Stimulated activated CD4-positive, alpha-beta T cell treated with anti-CD3 and anti-CD28 coated beads, Interleukin-12 subunit alpha, Interleukin-12 subunit beta, amount 100 ng/mL, for 48 hours (primary cell): ENCODE measurements at regions not wholly inside any gene's neighbourhood (a gene's known extent, or its start where the extent isn't known, plus 50 kb on each side); places are given as distances from the start of the nearest gene placed in this dataset.
"Not testable (repeated sequence)": the region's sequence is repeated elsewhere in the genome, so short reads cannot be mapped to it uniquely, and the experiment has no call there.

Experiments
- DNase-seq, 3 donors: peaks; one replicate each; pipeline ENCODE4 v3.0.0-alpha.2; 2020; ENCODE audit warnings: low read depth in 2 of 3, low spot score in 1 of 3

DNA sequence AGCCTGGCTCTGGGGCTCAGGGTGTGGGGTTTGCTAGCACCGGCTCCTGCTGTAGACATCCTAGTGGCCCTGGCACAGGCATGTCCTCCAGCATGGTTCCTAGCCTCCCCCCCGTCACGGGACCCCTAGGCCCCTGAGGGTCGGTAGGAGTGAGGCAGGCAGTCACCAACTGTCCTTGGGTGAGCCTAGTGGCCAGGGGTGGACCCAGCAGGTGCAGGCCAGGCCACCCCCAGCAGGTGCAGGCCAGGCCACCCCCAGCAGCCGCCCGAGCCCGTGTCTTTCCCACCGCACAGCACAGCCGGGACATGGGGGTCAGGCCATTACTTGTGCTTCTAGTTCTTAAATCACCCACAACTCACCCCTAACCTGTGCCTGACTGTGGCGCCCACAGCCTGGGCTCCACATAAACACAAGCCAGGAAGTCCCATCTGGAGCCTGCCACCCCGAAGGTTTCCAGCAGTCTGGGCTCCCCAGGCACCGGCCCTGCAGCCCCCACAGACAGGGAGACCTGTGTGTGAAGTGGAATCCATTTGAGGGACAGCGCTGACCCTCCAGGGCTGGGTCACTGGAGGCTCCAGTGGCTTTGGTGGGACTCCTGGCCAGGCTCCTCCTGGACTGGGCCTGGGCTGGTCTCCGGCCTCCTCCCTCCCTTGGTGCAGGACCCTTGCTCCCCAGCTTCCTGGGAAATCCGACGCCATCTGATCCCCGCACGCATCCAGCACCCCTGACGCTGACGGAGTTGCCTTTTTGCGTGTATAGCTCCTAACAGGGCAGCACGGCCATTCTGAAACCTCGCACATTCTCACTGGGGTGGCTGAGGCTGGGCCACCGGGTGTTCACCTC is 114.1 kb upstream of the LPCAT1 start:
- no peak for DNase-seq

DNA sequence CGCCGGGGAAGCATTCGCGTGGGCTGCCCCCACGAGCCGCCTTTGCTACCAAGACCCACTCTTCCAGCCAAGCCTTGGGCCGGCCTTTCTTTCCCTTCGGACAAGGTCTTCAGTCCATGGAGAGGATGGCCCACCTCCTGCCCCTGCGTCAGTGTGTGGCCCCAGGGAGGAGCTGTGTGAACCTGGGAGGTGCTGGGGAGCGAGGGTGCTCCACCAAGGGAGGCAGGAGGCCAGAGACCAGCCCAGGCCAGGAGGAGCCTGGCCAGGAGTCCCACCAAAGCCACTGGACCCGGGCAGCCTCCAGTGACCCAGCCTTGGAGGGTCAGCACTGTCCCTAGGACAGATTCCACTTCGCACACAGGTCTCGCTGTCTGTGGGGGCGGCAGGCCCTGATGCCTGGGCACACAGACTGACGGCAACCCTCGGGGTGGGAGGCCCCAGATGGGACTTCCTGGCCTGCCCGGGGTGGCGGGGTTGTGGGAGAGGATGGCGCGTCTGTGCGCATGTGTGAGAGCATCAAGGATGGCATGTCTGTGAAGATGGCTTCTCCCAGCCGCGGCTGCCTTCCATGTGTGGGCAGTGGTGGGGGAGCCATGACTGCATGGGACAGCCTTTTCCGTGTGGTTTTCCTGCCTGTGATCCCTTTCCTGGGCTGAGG is 113.3 kb upstream of the LPCAT1 start:
- DNase-seq, result no peak

DNA sequence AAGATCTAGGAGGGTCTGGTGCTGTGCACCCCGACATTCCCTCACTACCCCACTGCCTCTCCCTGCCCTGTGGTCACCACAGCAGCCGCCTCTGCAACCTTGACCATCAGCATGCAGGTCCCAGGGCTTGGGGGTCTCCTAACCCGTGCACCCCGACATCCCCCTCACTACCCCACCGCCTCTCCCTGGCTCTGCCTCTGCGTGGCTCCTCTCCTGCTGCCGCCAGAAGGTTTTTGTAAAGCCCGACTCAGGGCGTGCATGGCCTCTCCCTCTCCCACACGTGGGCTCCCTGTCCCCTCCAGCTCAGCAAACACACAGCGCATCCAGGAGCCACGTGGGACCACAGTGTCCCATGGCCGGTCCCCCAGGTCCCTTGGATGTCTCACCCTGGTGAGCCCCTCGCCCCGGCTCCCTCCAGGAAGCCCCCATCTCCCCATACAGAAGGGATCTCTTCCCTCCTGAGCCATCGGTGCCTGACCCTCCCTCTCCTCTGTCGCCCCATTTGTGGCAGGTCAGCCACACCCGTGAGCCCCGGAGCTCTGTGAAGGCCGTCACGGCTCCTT is 112.5 kb upstream of the LPCAT1 start:
- not testable (repeated sequence) for DNase-seq

DNA sequence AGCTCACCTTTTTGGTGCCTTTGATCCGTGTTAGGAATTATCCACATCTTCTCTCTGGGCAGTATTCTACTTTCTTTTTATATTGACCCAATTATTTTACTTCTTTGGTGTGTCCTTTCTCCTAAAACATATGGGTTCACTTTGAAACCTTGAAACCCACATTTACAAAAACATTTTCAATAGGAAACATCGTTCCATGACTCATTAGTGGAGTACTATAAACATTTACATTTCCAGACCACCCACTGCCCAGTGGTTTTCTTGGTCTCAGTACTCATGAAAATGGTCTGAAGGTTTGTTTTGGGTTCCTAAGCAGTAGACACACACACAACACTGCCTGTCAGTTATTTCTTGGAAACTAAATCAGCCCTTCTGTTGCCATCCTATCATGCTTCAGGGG is 111.7 kb upstream of the LPCAT1 start:
- not testable (repeated sequence) for DNase-seq

DNA sequence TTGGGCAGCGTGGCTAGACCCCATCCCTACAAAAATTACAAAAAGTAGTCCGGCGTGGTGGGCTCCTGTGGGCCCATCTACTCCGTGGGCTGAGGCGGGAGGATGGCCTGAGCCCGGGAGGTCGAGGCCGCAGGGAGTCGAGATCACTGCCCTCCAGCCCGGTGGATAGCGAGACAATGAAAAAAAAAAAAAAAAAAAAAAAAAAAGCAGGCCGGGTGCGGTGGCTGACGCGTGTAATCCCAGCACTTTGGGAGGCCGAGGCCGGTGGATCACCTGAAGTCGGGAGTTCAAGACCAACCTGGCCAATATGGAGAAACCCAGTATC is 110.5 kb upstream of the LPCAT1 start:
- no peak for DNase-seq

DNA sequence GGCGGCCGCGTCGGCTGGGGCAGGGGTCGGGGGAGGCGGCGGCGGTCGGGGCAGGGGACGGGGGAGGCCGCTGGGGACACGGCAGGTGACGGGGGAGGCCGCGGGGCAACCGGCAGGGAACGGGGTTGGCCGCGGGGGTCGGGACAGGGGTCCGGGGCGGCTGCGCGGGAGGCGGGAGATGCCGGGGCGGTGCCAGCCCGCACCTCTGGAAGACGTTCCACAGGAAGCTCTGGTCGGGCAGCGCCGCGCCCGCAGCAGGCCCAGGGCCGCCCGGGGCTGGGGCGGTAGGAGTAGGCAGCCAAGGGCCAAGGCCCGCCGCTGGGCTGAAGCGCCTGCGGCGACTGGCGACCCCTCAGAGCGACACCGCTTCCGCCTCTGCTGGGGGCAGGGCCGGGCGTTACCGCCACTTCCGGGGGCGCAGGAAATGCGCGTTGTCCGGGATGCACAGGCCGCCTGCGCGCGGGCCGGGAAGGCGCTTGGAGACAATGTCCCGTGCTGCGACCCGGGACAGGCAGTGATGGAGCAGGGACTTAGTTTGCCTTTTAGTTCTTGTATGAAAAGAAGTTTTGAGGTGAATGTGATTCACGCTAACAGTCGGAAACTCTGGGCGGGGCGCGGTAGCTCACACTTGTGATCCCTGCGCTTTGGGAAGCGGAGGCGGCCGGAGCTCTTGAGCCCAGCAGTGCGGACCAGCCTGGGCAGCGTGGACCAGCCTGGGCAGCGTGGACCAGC is 110.0 kb upstream of the LPCAT1 start:
- DNase-seq, result peak; percentile 51 to 70 (median 59)

DNA sequence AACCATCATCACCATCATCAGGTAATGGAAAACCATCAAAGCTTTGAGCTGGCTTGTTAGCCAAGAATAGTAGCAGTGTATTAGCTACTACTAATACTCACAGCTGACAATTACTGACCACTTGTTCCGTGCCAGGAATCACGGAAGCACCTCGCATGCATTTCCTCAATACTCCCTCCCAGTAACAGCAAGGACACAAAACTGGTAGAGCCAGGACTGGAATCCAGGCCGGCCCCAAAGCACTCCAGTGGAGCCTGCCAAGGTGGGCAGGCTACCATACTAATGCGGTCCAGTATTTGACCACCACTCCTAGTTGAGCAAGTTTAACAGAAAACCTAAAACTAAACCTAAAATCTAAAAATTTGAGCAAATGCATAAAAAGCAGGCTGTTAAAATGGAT is 107.2 kb upstream of the LPCAT1 start:
- DNase-seq, result not testable (repeated sequence)

DNA sequence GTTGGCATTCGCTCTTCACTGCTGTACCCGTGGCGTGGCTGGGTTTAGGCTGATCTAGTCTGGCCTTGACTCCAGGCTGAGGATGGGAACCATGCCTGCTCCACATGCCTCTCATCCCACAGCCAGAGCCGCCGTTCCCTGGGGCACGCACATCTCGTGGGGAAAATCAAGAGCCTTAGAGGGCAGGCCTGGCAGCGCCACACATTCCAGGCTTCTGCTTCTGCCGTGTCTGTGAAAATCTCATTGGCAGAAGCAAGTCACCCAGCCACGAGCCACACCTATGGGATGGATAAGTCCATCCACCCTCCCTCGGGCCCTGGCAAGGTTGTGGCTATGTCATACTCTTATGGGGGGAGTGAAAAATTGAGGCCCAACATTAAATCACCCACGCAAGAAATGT is 102.6 kb upstream of the LPCAT1 start:
- not testable (repeated sequence) for DNase-seq

DNA sequence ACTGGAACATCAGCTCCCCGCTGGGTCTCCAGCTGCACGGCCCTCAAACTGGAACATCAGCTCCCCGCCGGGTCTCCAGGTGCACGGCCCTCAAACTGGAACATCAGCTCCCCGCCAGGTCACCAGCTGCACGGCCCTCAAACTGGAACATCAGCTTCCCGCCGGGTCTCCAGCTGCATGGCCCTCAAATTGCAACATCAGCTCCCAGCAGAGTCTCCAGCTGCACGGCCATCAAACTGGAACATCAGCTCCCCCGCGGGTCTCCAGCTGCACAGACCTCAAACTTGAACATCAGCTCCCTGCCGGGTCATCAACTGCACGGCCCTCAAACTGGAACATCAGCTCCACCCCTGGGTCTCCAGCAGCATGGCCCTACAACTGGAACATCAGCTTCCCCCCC is 95.8 kb upstream of the LPCAT1 start:
- not testable (repeated sequence) for DNase-seq

DNA sequence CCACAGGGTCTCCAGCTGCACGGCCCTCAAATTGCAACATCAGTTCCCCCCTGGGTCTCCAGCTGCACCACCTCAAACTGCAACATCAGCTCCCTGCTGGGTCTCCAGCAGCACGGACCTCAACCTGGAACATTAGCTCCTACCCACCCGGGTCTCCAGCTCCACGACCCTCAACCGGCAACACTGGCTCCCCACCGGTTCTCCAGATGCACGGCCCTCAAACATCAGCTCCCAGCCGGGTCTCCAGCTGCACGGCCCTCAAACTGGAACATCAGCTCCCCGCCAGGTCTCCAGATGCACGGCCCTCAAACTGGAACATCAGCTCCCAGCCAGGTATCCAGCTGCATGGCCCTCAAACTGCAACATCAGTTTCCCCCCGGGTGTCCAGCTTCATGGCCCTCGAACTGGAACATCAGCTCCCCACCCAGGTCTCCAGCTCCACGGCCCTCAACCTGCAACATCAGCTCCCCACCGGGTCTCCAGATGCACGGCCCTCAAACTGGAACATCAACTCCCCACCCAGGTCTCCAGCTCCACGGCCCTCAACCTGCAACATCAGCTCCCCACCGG is 94.6 kb upstream of the LPCAT1 start:
- DNase-seq, result not testable (repeated sequence)

DNA sequence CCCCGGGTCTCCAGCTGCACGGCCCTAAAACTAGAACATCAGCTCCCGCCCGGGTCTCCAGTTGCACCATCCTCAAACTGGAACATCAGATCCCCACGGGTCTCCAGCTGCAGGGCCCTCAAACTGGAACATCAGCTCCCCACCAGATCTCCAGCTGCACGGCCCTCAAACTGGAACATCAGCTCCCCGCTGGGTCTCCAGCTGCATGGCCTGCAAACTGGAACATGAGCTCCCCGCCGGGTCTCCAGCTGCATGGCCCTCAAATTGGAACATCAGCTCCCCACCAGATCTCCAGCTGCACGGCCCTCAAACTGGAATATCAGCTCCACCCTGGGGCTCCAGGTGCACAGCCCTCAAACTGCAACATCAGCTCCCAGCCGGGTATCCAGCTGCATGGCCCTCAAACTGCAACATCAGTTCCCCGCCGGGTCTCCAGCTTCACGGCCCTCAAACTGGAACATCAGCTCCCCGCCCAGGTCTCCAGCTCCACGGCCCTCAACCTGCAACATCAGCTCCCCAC is 93.5 kb upstream of the LPCAT1 start:
- DNase-seq, result not testable (repeated sequence)

DNA sequence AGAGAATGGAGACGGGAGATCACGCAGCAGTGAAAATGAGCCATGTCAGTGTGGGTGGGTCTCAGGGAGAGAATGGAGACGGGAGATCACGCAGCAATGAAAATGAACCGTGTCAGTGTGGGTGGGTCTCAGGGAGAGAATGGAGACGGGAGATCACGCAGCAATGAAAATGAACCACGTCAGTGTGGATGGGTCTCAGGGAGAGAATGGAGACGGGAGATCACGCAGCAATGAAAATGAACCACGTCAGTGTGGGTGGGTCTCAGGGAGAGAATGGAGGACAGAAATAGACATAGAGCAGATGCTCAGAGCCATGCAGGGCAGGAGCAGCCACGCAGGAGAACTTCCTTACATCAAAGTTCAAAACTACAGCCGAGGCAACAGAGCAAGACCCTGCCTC is 89.8 kb upstream of the LPCAT1 start:
- DNase-seq, result not testable (repeated sequence)

DNA sequence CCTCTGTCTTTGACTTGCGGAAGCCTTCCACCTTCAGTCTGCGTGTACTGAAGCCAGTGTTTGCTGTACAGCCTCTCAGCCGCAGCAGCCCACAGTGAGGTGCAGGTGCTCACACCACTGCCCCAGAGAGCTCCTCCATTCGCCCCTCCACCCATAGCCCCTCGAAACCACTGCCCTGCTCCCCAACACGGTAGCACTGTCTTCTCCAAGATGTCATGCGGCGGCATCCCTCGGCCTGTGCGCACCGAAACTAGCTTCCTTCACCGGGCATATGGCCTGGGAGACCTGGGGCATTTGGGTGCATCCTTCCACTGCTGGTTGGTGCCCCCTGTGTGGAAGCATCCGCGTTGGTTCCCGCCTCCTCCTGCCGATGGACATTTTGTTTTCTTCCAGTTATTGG is 86.8 kb upstream of the LPCAT1 start:
- DNase-seq, result not testable (repeated sequence)

DNA sequence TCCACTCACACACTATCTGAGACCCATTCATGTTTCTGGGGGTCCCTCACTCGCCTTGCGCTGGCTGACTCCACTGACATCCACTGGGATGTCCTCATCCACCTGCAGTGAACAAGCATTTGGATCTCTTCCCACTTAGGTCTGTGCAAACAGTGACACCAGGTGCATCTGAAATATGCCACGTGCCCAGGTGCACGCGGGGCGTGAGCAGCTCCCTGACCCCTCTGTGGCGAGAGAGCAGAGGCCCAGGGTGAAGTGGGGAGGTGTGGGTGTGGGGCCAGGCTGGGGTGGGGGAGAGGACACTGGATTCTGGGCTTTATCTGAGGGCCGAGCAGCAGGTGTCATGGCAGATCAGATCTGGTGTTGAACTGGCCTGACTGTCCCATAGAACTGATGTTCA is 85.4 kb upstream of the LPCAT1 start:
- not testable (repeated sequence) for DNase-seq

DNA sequence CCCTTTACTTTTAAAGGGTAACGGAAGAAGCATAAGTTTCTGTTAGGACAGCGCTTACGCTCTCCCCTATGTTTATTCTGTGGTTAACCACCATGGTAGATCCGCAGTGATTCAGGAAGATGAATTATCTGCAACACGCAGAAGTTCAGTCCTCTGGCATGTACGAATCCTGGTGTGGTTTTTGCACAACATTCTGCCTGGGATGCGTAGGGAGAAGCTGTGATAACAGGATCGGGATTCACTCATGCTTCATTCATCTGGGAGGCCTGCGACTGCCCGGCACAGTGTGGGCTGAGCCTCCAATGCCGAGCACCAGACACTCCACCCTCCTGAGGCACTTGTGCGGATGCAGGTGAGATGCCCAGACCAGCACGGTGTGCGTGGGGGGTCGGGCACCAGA is 84.6 kb upstream of the LPCAT1 start:
- not testable (repeated sequence) for DNase-seq

DNA sequence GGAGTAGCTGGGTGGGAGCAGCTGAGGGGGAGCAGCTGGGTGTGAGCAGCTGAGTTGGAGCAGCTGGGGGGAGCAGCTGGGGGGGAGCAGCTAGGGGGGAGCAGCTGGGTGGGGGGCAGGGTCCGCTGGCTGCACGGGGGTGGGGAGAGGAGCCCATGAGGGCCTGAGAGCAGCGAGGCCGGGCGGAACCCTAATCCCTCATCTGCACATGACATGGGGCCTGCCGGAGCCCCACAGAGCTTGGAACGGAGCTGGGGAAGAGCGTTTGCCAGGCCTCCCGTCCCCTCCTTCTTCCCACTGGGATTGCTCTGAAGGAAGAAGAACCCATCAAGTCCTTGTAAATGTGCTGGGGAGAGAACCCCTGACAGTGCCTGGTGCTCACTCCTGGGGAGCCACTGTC is 83.2 kb upstream of the LPCAT1 start:
- not testable (repeated sequence) for DNase-seq

DNA sequence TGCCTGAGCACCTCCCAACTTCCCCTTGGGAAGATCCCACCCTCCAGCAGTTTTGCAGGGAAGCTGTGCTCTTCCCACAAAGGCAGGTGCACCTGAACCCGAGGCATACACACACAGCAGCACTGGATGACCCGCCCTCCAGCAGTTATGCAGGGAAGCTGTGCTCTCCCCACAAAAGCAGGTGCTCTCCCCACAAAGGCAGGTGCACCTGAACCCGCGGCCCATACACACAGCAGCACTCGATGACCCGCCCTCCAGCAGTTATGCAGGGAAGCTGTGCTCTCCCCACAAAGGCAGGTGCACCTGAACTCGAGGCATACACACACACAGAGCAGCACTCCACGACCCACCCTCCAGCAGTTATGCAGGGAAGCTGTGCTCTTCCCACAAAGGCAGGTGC is 80.2 kb upstream of the LPCAT1 start:
- not testable (repeated sequence) for DNase-seq

DNA sequence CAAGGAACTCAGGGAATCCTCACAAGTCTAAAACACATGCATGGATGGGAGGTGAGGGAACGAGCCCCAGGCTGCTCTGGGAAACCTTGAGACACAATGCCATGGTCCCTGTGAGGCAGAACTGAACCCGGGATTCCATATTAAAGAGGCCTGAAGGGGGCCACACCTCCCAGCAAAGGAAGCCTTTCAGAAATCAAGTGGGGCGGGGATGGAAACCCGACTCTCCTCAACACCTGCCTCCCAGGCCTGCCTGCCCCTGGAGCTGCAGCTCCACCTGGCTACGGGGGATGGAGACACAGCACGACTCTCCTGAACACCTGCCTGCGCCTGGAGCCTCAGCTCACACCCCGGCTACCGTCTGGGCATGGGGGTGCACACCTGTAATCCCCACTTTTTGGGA is 77.8 kb upstream of the LPCAT1 start:
- DNase-seq, result not testable (repeated sequence)

DNA sequence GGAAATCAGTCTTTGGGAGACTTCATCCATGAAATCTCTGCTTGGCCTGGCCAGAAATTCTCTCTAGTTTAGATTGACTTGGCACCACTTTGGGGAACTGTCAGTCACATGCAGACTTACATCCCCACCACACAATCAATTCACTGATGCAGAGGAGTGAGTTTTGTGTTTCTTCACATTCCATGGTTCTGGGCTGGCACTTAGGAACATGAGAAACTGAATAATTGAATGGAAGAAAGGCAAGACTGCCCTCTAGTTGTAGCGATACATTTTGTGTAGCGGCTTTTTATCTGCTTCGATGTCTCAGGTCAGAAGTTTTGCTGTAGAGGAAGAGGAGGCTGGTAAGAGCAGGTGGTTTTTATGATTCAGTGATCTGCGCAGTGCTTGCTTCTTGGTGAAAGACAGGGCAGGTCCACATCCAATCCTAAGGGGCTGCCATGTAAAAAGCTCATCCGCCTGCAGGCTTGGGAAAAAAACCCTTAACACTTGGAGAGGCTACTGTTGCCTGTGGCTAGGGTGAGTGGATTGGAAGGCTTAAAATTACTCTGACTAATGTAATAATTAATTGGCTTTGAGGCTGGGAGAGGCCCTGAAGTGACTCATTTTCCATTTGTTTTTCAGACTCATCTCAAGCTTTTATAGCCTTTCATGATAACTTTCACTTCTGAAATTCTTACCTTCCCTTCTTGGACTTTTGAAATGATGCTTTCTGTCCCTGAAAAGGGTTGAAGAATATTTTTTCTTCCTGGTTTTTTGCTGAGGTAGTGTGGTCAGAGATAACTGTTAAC is 75.4 kb upstream of the LPCAT1 start:
- not testable (repeated sequence) for DNase-seq

DNA sequence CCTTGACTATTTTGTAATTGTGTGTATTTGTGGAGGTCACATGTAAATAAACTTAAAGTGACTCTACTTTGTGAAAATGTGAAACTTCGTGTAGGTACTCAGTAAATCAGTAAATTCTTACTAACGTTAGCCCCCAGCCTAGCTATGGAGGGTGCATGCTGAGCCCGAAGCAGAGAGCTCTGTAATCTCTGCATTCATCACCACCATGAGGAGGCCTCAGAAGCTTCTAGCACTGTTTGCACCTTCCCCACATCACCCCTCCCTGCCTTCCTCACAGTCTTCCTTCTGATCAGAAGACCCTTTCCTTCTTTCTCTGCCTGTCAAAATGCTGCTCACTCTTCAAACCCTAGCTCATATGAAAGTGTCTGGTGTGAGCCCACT is 73.3 kb upstream of the LPCAT1 start:
- not testable (repeated sequence) for DNase-seq
